Endothelial cell of umbilical vein (primary cell): ENCODE measurements at regions not wholly inside any gene's neighbourhood (a gene's known extent, or its start where the extent isn't known, plus 50 kb on each side); places are given as distances from the start of the nearest gene placed in this dataset.

Experiments
- CTCF ChIP-seq, 2 donors: IDR thresholded peaks; 1 replicate in 1 of 2; 2 replicates in 1 of 2; pipeline ENCODE4 v1.5.1; 2011; ENCODE audit warnings: low read length in 2 of 2, mild to moderate bottlenecking in 2 of 2, moderate library complexity in 2 of 2, control low read depth in 1 of 2, inconsistent platforms in 1 of 2, low read depth in 1 of 2; ENCODE audit not compliant: insufficient read depth in 1 of 2; ENCODE audit errors: extremely low read depth in 1 of 2
- EZH2 ChIP-seq: IDR thresholded peaks from 2 replicates; pipeline ENCODE4 v1.6.1; 2012; ENCODE audit warnings: borderline replicate concordance, low read depth, mild to moderate bottlenecking, moderate library complexity, low read length, inconsistent platforms; ENCODE audit not compliant: severe bottlenecking
- JUN ChIP-seq: IDR thresholded peaks from 2 replicates; pipeline ENCODE4 v1.6.1; 2011; ENCODE audit warnings: borderline replicate concordance, low read depth; ENCODE audit not compliant: insufficient read length, insufficient read depth
- POLR2A ChIP-seq: IDR thresholded peaks from 2 replicates; pipeline ENCODE4 v1.6.1; 2012; ENCODE audit warnings: low read depth, mild to moderate bottlenecking, control low read depth, low read length
- POLR2AphosphoS5 ChIP-seq: IDR thresholded peaks from 2 replicates; pipeline ENCODE4 v1.6.1; 2012; ENCODE audit warnings: low read depth, mild to moderate bottlenecking, control low read depth, low read length, moderate library complexity; ENCODE audit not compliant: insufficient read depth

- no peak for TF ChIP-seq CTCF (IDR thresholded peaks at IDR 0.05; ENCODE audit: extremely low read depth in 1 of 2, insufficient read depth in 1 of 2, low read depth in 1 of 2, low read length in 2 of 2)
- no peak for TF ChIP-seq EZH2
- no peak for TF ChIP-seq POLR2A
- TF ChIP-seq JUN: no peak
- no peak for TF ChIP-seq POLR2AphosphoS5
Measured at GRCh38 chr1:4944911-4945310, 290.5 kb downstream of the AJAP1 start.
